Fibroblast of lung (primary cell): ENCODE measurements at regions not wholly inside any gene's neighbourhood (a gene's known extent, or its start where the extent isn't known, plus 50 kb on each side); places are given as distances from the start of the nearest gene placed in this dataset.

Experiments used
- EZH2 ChIP-seq: IDR thresholded peaks from 2 replicates; pipeline ENCODE4 v1.5.1; 2012; ENCODE audit warnings: low read length, control low read depth, mild to moderate bottlenecking; ENCODE audit errors: missing control alignments
- TF ChIP-seq, protein P1 (sequence below), 2 donors: IDR thresholded peaks in 1 of 2; conservative IDR thresholded peaks in 1 of 2; 1 replicate in 1 of 2; 2 replicates in 1 of 2; pipeline ENCODE4 v1.5.1; 2011 to 2012; ENCODE audit warnings: low read length in 2 of 2, control low read depth in 1 of 2, inconsistent platforms in 1 of 2, low read depth in 1 of 2, mild to moderate bottlenecking in 1 of 2

GRCh38 chr9:26034786-26035185 is 356.5 kb upstream of the TUSC1 start:
- TF ChIP-seq, protein P1, sequence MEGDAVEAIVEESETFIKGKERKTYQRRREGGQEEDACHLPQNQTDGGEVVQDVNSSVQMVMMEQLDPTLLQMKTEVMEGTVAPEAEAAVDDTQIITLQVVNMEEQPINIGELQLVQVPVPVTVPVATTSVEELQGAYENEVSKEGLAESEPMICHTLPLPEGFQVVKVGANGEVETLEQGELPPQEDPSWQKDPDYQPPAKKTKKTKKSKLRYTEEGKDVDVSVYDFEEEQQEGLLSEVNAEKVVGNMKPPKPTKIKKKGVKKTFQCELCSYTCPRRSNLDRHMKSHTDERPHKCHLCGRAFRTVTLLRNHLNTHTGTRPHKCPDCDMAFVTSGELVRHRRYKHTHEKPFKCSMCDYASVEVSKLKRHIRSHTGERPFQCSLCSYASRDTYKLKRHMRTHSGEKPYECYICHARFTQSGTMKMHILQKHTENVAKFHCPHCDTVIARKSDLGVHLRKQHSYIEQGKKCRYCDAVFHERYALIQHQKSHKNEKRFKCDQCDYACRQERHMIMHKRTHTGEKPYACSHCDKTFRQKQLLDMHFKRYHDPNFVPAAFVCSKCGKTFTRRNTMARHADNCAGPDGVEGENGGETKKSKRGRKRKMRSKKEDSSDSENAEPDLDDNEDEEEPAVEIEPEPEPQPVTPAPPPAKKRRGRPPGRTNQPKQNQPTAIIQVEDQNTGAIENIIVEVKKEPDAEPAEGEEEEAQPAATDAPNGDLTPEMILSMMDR (conservative IDR thresholded peaks at IDR 0.05 in 1 of 2, IDR thresholded peaks at IDR 0.05 in 1 of 2; ENCODE audit: low read depth in 1 of 2, low read length in 2 of 2) = no peak
- TF ChIP-seq EZH2 = no peak
